ENCODE measurements at regions not wholly inside any gene's neighbourhood (a gene's known extent, or its start where the extent isn't known, plus 50 kb on each side); places are given as distances from the start of the nearest gene placed in this dataset.

- no peak overlapping the region for H3K4ac ChIP-seq (replicated peaks; ENCODE audit: insufficient read length, low read depth, low read length)
- H4K8ac ChIP-seq (ENCODE audit: extremely low read depth, insufficient read depth, low read length): no peak overlapping the region
- FAIRE-seq: no peak
- H4K5ac ChIP-seq (ENCODE audit: insufficient read length, low read depth, low read length): no peak overlapping the region
- H3K9ac ChIP-seq (replicated peaks in 1 of 4; ENCODE audit: extremely low read depth in 1 of 4, low read depth in 3 of 4, low read length in 3 of 4): no peak overlapping the region
- no peak overlapping the region for H2BK5ac ChIP-seq (ENCODE audit: low read depth, low read length)
- no peaks in the 10 kb centered on the region for H3K27me3 ChIP-seq (replicated peaks in 1 of 4; ENCODE audit: control insufficient read depth in 3 of 4, extremely low read depth in 1 of 4, insufficient read depth in 3 of 4, low read length in 3 of 4)
- peaks cover 0 to 5% (median 0%) of the 10 kb centered on the region in 4 experiments; a peak in 1 of 7 replicates for H3K4me1 ChIP-seq (replicated peaks in 1 of 4; ENCODE audit: control insufficient read depth in 3 of 4, insufficient read depth in 4 of 4, low read length in 3 of 4)
- no peak overlapping the region for H3K4me2 ChIP-seq (ENCODE audit: insufficient read depth in 1 of 2, low read depth in 2 of 2, low read length in 2 of 2)
- no peaks in the 10 kb centered on the region for H3K23me2 ChIP-seq (ENCODE audit: low read depth, low read length)
- no peaks in the 10 kb centered on the region for H3K9me3 ChIP-seq (ENCODE audit: insufficient read depth in 2 of 2, low read depth in 1 of 2, low read length in 1 of 2)
- H3K18ac ChIP-seq (ENCODE audit: extremely low read depth, low read length): no peak overlapping the region
- TF ChIP-seq KDM5A (IDR thresholded peaks at IDR 0.05; ENCODE audit: low read length) (no peak), JUN (IDR thresholded peaks at IDR 0.05; ENCODE audit: low read depth, low read length) (no peak), RFX5 (IDR thresholded peaks at IDR 0.05; ENCODE audit: borderline replicate concordance, low read depth, low read length) (no peak)
- H3K36me3 ChIP-seq (ENCODE audit: control insufficient read depth in 2 of 4, insufficient read depth in 4 of 4, low read length in 3 of 4): no peaks in the 10 kb centered on the region
- H3K27ac ChIP-seq (ENCODE audit: low read depth, low read length): no peak overlapping the region
- H2BK120ac ChIP-seq (replicated peaks; ENCODE audit: low read depth, low read length): no peak overlapping the region
- H3K79me2 ChIP-seq (ENCODE audit: control insufficient read depth in 1 of 2, insufficient read depth in 2 of 2, low read length in 2 of 2): no peaks in the 10 kb centered on the region
- no peak overlapping the region for H3K14ac ChIP-seq (ENCODE audit: insufficient read length)
- H3K4me3 ChIP-seq (ENCODE audit: extremely low read depth in 1 of 4, insufficient read depth in 2 of 4, low read depth in 3 of 4, low read length in 4 of 4): no peak overlapping the region
- H3K79me1 ChIP-seq (ENCODE audit: low read depth, low read length): no peaks in the 10 kb centered on the region
- ChIA-PET CTCF (ENCODE audit: partially characterized antibody) (interaction anchor here (0.9 to 2.3 kb wide), 4 partner anchors 9 to 383 kb away, joined by 3 to 11 read pairs (median 4); no protein-coding TSS in a partner anchor), POLR2A (ENCODE audit: partially characterized antibody) (no interaction called here)
- no peak overlapping the region for H4K91ac ChIP-seq (replicated peaks; ENCODE audit: insufficient read length, low read length)
- H2AFZ ChIP-seq (ENCODE audit: low read length): no peak overlapping the region
- no peak overlapping the region for H2BK15ac ChIP-seq (ENCODE audit: low read length)
- no peak for DNase-seq (ENCODE audit: low read depth in 1 of 2, low spot score in 2 of 2)
- 79% methylated on average over 7 of the region's 7 CpGs; no CpG with 5 or more reads in 1 of the 2 experiments for WGBS, 2 experiments (ENCODE audit: extremely low coverage in 1 of 2, insufficient coverage in 1 of 2, insufficient read length in 1 of 2, insufficient replicate concordance in 2 of 2, low coverage in 1 of 2, low lambda C conversion rate in 2 of 2, missing lambda C conversion rate in 1 of 2)
- H2BK20ac ChIP-seq (ENCODE audit: low read length): no peak overlapping the region
- H2AK5ac ChIP-seq (ENCODE audit: low read depth, low read length): no peak overlapping the region
- peaks cover 0 to 2% of the 10 kb centered on the region in 2 experiments for H4K20me1 ChIP-seq (replicated peaks in 1 of 2; ENCODE audit: control insufficient read depth in 1 of 2, insufficient read depth in 2 of 2, low read length in 2 of 2)
- H3K23ac ChIP-seq (ENCODE audit: insufficient read length): no peak overlapping the region
- H3K56ac ChIP-seq (replicated peaks; ENCODE audit: insufficient read length, low read depth, low read length): no peak overlapping the region
- H2BK12ac ChIP-seq (ENCODE audit: low read depth, low read length): no peak overlapping the region
These were observed 170.6 kb upstream of the PWP1 start for GRCh38 chr12:107514887-107515445.

Measured in H1 (cell line).